Ectodermal cell (in vitro differentiated cells): ENCODE measurements at regions not wholly inside any gene's neighbourhood (a gene's known extent, or its start where the extent isn't known, plus 50 kb on each side); places are given as distances from the start of the nearest gene placed in this dataset.

Experiments used
- H3K27ac ChIP-seq: 2 replicates; pipeline ENCODE4 v1.7.0; 2013; ENCODE audit warnings: mild to moderate bottlenecking, low read depth, low read length; ENCODE audit not compliant: insufficient read depth, poor library complexity, severe bottlenecking
- H3K27me3 ChIP-seq: 2 replicates; pipeline ENCODE4 v1.7.0; 2013; ENCODE audit warnings: mild to moderate bottlenecking, low read length; ENCODE audit not compliant: insufficient read depth, control insufficient read depth, poor library complexity, severe bottlenecking
- H3K36me3 ChIP-seq: one replicate; pipeline ENCODE4 v1.7.0; 2013; ENCODE audit warnings: low read length; ENCODE audit not compliant: control insufficient read depth, insufficient read depth
- H3K4me1 ChIP-seq: one replicate; pipeline ENCODE4 v1.7.0; 2013; ENCODE audit warnings: low read length; ENCODE audit not compliant: control insufficient read depth, insufficient read depth
- H3K4me3 ChIP-seq: 2 replicates; pipeline ENCODE4 v1.7.0; 2013; ENCODE audit warnings: low read depth, low read length, control low read depth; ENCODE audit not compliant: insufficient read depth
- H3K9me3 ChIP-seq: 2 replicates; pipeline ENCODE4 v1.7.0; 2013; ENCODE audit warnings: mild to moderate bottlenecking, low read length, moderate library complexity; ENCODE audit not compliant: control insufficient read depth
- WGBS, 2 experiments: methylation state at CpG; one replicate each; pipeline ENCODE4 v1.1.7; 2013; ENCODE audit warnings: missing lambda C conversion rate in 2 of 2; 5-methylcytosine and 5-hydroxymethylcytosine counted together

DNA sequence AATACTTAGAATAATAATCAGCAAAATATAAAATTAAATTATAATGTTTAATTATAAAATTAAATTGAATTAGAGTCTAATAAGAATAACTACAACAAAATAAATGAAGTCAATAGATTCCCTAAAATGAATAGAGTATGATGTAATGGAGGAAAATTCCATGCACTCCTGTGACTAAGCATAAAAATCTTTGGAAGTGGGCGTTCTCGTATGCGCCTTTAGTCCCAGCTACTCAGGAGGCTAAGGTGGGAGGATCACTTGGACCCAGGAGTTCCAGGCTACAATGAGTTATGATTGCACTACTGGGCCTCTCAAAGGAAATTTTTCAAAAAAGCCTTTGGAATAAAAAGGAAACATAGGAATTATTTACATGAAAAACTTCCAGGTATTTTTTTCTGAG, 955.4 kb upstream of the POU3F3 start:
- H3K4me3 ChIP-seq = no peak overlapping the region
- H3K27ac ChIP-seq = no peak overlapping the region
- no peaks in the 10 kb centered on the region for H3K4me1 ChIP-seq
- no peaks in the 10 kb centered on the region for H3K36me3 ChIP-seq
- H3K9me3 ChIP-seq = no peaks in the 10 kb centered on the region
- WGBS, 2 experiments = 91 to 95% methylated on average over 3 of the region's 3 CpGs
- H3K27me3 ChIP-seq = no peaks in the 10 kb centered on the region

DNA sequence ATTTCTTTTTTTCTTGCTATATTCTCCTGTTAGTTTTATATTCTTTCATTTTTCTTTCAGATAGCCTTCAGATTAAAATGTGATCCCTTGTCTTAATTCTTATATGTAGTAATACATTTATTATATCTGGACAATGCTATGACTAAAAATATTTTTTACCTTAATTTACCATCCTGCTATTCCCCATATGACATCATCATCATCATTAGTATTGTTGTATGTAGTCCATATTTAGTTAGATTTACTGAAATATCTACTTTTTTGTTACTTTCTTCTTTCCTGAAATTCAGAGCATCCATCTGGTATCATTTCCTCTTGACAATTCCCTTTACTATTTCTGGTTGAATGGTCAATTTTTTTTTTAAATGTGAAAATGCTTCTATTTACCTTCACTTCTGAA, 951.6 kb upstream of the POU3F3 start:
- Histone ChIP-seq H3K4me1 (no peaks in the 10 kb centered on the region), H3K27me3 (no peaks in the 10 kb centered on the region), H3K9me3 (no peaks in the 10 kb centered on the region), H3K4me3 (no peak overlapping the region), H3K27ac (no peak overlapping the region), H3K36me3 (no peaks in the 10 kb centered on the region)

DNA sequence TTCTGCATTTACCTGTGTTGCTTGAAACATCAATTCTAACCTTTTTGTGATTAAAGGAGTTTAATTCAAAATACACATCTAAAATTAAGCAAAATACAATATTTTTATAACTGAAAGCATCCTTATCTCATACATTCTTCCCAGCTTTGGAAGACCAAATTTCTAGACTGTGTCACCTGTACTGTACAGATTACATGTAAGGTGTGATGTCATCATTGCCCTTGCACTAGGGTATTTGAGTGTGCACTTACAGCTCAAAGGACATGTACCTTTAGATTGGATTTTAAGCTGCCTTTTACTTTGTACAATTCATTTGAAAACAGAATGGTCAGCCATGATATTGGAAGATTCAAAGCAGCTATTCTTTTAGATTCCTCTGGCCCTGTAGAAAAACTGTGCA, 932.8 kb upstream of the POU3F3 start:
- Histone ChIP-seq H3K4me1 (no peaks in the 10 kb centered on the region), H3K27me3 (no peaks in the 10 kb centered on the region), H3K4me3 (no peak overlapping the region), H3K36me3 (no peaks in the 10 kb centered on the region), H3K9me3 (no peaks in the 10 kb centered on the region), H3K27ac (no peak overlapping the region)

DNA sequence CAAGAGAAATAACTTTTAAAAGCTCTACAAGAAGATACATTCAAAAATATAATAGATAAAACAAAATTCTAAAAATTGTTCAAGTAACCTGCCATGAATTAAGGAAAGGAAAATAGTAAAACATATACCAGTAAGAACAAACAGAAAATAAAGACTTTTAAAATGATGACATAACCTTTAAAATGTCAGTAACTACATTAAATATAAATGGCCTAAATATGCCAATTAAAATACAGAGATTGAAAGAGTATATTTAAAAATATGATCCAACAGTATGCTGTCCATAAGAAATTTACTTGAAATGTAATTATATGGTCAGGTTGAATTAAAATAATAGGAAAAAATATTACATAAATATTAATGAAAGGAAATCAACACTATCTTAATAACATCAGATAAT, 911.7 kb upstream of the POU3F3 start:
- no peaks in the 10 kb centered on the region for H3K4me1 ChIP-seq
- H3K36me3 ChIP-seq = no peaks in the 10 kb centered on the region
- H3K4me3 ChIP-seq = no peak overlapping the region
- H3K27me3 ChIP-seq = no peaks in the 10 kb centered on the region
- H3K9me3 ChIP-seq = no peaks in the 10 kb centered on the region
- no peak overlapping the region for H3K27ac ChIP-seq

DNA sequence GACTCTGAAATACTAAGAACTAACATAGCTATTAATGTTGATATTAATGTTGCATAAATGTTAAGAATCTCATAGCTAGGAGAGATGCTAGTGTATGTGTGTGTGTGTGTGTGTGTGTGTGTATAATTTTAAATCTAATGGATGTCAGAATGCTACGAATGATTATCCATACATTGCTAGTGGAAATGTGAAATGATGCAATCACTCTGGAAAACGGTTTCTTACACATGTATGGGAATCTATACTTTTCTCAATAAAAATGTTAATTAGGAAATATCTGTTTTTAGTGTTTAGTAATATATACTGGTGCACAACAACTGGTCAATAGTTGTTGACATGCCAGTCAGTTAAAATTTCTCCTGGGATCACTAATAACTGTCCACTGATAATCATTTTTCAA, 908.8 kb upstream of the POU3F3 start:
- Histone ChIP-seq H3K9me3 (no peaks in the 10 kb centered on the region), H3K27me3 (no peaks in the 10 kb centered on the region), H3K36me3 (no peaks in the 10 kb centered on the region), H3K4me1 (no peaks in the 10 kb centered on the region), H3K27ac (no peak overlapping the region), H3K4me3 (no peak overlapping the region)
- WGBS, 2 experiments = 82 to 92% methylated on average over 1 to 2 of the region's 2 CpGs

DNA sequence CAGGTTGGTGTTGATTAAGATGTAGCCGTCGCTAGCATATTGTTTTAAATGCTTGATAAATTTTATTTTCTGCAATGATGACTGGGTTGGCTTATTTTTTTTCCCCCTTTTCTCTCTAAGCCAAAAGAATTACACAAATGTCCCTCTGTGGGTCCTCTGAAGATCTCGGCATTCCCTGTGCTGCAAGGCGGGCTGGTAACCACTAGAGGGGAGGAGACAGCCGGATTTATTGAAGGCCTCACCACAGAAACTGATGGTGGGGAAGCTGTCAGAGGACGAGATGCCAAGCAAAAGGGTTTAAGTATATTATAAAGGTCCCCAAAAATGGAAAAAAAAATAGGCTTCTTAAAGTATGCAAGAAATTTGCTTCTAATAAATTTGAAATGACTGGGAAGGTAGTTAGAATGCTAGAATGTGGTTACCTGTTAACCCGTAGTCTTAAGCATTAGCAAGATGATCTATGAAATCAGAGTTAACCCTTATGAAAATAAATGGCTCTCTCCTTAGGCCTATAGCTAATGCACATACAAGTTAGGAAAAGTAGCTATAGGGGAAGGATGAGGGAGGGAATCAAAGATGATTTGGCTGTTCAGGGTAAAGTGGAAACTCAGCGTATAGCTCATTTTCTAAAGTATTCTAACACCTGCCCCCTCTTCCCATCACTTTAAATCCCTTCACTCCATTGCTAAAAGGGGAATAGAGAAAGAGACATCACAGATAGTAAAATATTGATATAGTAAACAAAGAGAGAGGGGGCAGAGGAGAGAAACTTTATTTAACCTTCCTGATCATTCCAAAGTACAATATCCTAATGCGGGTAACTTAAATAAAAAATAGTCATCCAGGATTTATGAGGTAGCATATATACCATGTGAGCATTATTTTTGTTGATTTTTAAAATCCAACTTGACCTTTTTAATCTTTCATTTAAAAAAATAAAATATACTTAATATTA, 894.5 kb upstream of the POU3F3 start:
- Histone ChIP-seq H3K27ac (no peak overlapping the region), H3K36me3 (no peaks in the 10 kb centered on the region), H3K27me3 (no peaks in the 10 kb centered on the region), H3K4me1 (no peaks in the 10 kb centered on the region), H3K9me3 (no peaks in the 10 kb centered on the region), H3K4me3 (no peak overlapping the region)
- 29 to 34% methylated on average over 5 of the region's 9 CpGs for WGBS, 2 experiments

DNA sequence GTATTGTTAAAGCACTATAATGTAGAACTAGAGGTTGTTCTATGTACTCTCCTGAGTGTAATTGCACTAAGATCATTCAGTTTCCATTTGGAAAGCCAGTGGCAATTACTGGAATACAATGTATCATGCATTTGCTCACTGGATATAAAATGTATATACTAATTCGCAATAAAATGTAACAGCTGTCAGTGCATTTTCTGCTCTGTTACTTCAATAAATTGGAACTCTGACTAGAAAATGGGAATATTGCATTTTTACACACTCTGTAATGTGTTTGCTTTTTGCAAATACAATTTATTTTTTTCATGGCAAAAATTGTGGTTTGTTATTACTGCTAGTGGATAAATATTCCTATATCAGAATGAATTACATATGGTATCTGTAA, 893.8 kb upstream of the POU3F3 start:
- H3K4me3 ChIP-seq = no peak overlapping the region
- no peaks in the 10 kb centered on the region for H3K9me3 ChIP-seq
- H3K4me1 ChIP-seq = no peaks in the 10 kb centered on the region
- H3K36me3 ChIP-seq = no peaks in the 10 kb centered on the region
- no peaks in the 10 kb centered on the region for H3K27me3 ChIP-seq
- no peak overlapping the region for H3K27ac ChIP-seq
- 93 to 100% methylated on average over 1 of the region's 1 CpG for WGBS, 2 experiments

DNA sequence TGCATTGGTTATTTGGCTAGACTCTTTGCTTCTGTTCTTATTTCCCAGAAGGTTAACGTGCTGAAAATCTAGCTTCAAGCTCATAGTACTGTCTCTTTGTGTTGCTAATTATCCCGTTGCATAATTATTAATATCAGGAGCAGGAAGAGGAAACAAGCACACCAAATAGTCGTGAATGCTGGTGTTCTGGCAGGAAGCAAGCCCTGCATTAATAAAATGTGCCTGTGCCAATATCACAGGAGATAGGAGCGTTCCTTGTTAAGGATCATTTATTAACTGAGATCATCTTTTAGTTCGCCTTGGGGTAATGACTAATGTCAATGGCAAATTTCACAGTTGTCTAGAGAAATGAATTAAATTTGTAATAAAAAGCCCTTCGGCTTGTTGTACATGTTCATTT, 893.0 kb upstream of the POU3F3 start:
- WGBS, 2 experiments = 87 to 90% methylated on average over 6 of the region's 6 CpGs

DNA sequence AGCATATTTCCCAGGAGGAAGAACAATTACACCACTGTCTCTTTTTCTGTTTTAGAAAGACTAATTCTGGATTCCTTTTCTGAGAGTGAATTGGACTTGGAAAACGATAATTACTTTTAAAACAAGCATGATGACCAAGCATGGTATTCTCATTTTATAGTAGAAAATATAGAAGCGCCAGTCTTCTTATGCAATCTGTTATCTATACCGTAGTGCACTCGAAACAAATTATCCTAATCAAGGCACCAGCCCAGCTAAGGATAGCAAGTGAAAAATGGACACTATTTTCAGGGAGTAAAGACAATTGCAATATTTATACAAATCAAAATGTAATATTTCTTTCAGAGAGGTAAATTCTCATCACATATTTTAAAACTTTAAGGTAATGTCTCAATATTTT, 892.1 kb upstream of the POU3F3 start:
- no peak overlapping the region for H3K4me3 ChIP-seq
- 97% methylated on average over 4 of the region's 4 CpGs; no CpG with 5 or more reads in 1 of the 2 experiments for WGBS, 2 experiments
- H3K9me3 ChIP-seq = no peaks in the 10 kb centered on the region
- no peaks in the 10 kb centered on the region for H3K4me1 ChIP-seq
- no peaks in the 10 kb centered on the region for H3K27me3 ChIP-seq
- H3K36me3 ChIP-seq = no peaks in the 10 kb centered on the region
- no peak overlapping the region for H3K27ac ChIP-seq

More for the DNA sequence above, 893.0 kb upstream of the POU3F3 start:
- Histone ChIP-seq H3K27me3 (no peaks in the 10 kb centered on the region), H3K27ac (no peak overlapping the region), H3K9me3 (no peaks in the 10 kb centered on the region), H3K4me1 (no peaks in the 10 kb centered on the region), H3K36me3 (no peaks in the 10 kb centered on the region), H3K4me3 (no peak overlapping the region)

DNA sequence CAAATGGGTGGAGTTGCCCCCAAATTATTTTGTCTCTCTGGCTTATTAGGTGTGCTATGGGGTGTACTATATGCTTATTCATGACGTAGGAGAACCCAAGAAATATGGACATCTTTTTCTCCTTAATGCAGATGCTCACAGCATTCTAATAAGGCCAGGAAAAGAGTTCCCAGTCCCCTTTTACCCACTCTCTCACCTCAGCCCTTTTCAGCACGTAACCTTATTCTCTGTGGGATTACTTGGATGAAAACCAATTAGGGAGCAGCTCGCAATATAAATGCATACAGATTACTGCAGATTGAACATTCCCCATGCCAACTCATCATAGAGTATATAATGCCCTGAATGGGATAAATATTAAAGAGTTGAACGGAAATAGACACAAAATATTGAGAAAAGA, 891.2 kb upstream of the POU3F3 start:
- 94 to 96% methylated on average over 3 of the region's 4 CpGs for WGBS, 2 experiments
- Histone ChIP-seq H3K4me3 (no peak overlapping the region), H3K27ac (no peak overlapping the region), H3K4me1 (no peaks in the 10 kb centered on the region), H3K27me3 (no peaks in the 10 kb centered on the region), H3K36me3 (no peaks in the 10 kb centered on the region), H3K9me3 (no peaks in the 10 kb centered on the region)
